ENCODE measurements at regions not wholly inside any gene's neighbourhood (a gene's known extent, or its start where the extent isn't known, plus 50 kb on each side); places are given as distances from the start of the nearest gene placed in this dataset.

DNA sequence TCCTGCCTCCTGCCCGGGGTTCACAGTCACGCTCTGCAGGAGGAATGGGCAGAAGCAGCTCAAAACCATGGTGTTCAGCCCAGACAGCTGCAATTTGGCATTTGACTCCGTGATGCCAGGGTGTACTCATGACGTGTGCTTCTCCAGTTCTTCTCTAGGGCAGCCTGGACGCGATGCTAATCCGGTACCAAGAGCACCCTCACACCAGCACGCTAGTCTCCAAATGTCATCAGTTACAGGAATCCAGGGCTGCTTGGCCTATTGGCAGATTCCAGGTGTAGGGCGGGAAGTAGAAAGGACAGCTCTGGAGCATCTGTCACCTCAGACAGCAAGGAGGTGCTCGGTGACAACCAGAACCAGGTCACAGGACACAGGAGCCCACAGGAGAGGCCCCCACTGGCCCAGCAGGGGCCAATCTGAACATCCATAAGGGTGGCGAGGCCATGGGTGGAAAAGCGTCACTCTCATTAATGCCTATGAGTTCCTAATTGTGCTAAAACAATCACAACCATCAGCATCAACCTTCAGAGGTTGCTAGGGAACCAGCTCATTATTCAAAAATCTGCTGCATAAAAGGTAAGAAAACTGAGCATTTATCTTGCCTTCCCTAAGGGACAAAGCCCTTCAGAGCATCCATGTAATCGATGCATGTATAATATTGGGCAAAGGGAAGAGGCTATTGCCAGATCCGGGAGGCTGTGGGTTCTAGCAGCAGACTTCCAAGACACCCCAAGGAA, 241.9 kb upstream of the IRX4 start (continued):
- TF ChIP-seq, protein P1, sequence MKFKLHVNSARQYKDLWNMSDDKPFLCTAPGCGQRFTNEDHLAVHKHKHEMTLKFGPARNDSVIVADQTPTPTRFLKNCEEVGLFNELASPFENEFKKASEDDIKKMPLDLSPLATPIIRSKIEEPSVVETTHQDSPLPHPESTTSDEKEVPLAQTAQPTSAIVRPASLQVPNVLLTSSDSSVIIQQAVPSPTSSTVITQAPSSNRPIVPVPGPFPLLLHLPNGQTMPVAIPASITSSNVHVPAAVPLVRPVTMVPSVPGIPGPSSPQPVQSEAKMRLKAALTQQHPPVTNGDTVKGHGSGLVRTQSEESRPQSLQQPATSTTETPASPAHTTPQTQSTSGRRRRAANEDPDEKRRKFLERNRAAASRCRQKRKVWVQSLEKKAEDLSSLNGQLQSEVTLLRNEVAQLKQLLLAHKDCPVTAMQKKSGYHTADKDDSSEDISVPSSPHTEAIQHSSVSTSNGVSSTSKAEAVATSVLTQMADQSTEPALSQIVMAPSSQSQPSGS (IDR thresholded peaks at IDR 0.05; ENCODE audit: low read length) = no peak
- no peak for TF ChIP-seq KDM1A (IDR thresholded peaks at IDR 0.05; ENCODE audit: borderline replicate concordance, low read length)
- no peak for TF ChIP-seq SRF (IDR thresholded peaks at IDR 0.05; ENCODE audit: low read depth, low read length)
- no peak for TF ChIP-seq JUND (IDR thresholded peaks at IDR 0.05; ENCODE audit: low read length)
- no peak for TF ChIP-seq CREB1 (IDR thresholded peaks at IDR 0.05)
- TF ChIP-seq JUN (IDR thresholded peaks at IDR 0.05; ENCODE audit: low read depth, low read length) = no peak
- no peak for TF ChIP-seq BRCA1 (IDR thresholded peaks at IDR 0.05; ENCODE audit: low read depth, low read length)
- no peak for TF ChIP-seq EP300 (IDR thresholded peaks at IDR 0.05; ENCODE audit: borderline replicate concordance in 1 of 2, low read depth in 2 of 2, low read length in 2 of 2)

Measured in H1 (cell line).